IPS-NIHi7 (cell line): ENCODE measurements at regions not wholly inside any gene's neighbourhood (a gene's known extent, or its start where the extent isn't known, plus 50 kb on each side); places are given as distances from the start of the nearest gene placed in this dataset.
"Not testable (repeated sequence)": the region's sequence is repeated elsewhere in the genome, so short reads cannot be mapped to it uniquely, and the experiment has no call there.

Experiments
- DNase-seq: peaks from one replicate; pipeline ENCODE4 v3.0.0; 2012; ENCODE audit warnings: mixed read lengths; ENCODE audit errors: extremely low spot score

- no peak for DNase-seq
Observed at GRCh38 chr2:40043641-40044040, 264.6 kb upstream of the THUMPD2 start.

- DNase-seq: no peak
Observed at GRCh38 chr2:40043191-40043590, 264.1 kb upstream of the THUMPD2 start.

DNA sequence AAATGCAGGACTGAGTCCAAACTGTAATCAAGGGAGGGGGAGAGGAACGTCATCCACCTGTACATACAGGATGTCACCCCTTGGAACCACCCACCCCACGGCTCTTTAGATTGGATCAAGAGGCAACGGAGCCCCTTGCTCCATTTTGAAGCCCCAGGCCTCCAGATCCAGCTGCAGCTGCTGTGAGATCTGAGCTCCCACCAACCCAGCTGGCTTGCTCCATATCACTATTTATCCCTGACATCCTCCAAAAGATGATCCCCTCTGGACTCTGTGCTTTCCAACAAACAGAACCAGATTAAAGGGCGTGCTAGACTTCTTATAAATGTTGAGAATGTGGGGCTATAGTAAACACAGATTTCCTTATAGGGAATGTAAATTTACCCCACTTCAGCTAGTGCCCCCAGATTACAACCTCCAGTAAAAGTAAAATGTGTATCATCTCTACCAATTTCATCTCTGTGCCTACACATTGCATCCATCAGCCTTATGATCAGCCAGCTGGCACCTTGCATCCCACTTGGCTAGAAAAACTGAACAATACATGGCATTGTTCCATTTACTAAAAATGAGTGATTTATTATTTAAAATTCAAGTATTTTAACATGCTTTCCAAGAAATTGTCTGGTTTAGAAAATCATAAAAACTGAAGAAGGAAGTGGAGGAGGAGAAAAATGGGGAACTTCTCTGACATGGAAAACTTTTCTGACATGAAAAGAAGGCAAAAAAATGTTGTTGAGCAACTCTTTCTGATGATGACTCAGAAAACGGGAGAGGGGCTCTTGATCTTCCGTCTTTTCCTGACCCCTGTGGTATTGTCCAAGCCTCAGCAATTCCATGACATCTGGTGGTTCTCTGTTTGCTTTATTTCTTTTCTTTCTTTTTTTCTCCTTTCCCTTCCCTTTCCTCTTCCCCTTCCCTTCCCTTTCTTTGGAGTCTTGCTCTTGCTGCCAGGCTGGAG is 262.6 kb upstream of the THUMPD2 start:
- DNase-seq: no peak

GRCh38 chr2:40039549-40039948 is 260.5 kb upstream of the THUMPD2 start:
- no peak for DNase-seq

DNA sequence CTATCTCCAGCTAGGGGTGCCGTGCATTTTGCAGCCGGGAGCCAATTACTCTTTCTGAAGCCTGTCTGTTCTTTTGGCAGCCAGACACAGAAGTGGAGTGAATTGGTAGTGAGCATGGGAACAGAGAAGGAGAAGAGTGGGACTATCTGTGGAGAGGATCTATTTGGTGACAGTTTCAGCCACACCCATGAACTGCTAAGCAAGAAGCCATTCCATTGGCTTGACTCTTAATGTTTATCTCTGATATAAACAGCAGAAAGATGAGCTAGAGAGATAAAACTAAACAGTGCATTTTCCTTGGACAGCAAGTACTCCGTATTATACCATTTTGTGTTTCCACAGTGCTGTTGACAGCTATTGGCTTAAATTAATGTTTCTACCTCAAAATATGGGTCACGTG is 259.6 kb upstream of the THUMPD2 start:
- no peak for DNase-seq

DNA sequence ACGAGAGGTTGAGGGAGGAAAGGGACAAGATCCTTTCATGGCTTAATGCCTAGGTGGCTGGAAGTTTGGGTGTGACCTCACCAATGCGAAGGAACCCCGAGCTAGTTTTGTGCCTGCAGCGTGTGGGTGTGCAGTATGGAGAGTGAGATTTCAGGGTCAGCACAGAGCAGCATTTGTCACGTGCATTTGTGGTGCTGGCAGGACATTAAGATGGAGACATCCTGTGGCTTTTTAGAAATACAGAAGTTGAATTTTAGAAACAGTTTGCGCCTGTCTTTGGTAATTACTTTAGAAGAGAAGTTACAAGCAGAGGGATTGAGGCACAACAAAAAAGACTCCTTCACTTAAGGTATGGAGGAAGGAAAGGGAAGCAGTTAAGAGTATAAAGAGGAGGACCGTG is 258.2 kb upstream of the THUMPD2 start:
- DNase-seq: no peak

DNA sequence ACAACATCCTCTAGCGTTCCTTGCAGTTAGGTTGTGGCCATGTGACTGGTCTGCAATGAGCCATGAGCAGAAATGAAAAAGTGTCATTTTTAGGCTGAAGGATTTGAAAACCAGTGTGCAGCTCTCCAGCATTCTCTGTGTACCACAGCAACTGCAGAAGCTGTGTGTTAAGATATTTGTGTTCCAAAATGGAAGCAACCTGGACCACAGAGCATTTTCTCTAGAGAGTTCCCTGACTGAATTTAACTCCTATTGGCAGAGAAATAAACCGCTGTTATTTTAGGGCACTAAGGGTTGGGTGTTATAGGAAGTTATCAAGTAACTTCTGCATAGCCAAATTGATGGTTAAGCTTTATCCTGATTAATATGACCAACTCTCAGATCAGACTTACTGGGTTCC is 257.2 kb upstream of the THUMPD2 start:
- no peak for DNase-seq

- DNase-seq: no peak
Observed at GRCh38 chr2:40034801-40035200, 255.7 kb upstream of the THUMPD2 start.

DNA sequence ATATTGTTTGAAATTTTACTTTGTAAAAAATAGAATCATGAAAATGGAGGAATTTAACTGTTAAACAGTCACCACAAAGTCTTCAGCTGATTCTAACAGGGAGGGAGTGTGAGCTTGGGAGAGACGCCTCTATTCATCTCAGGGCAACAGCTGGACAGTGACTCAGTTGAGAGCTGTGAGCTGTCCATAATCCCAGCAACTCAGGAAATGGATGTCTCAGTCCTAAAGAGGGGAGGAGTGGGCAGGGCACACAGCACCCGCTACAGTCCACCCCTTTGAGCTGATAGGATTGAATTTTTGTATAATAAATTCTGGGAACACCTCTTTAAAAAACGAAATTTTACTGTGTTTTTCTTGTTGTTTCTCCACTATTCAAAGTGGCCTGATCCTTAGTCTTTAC is 255.1 kb upstream of the THUMPD2 start:
- DNase-seq: no peak

DNA sequence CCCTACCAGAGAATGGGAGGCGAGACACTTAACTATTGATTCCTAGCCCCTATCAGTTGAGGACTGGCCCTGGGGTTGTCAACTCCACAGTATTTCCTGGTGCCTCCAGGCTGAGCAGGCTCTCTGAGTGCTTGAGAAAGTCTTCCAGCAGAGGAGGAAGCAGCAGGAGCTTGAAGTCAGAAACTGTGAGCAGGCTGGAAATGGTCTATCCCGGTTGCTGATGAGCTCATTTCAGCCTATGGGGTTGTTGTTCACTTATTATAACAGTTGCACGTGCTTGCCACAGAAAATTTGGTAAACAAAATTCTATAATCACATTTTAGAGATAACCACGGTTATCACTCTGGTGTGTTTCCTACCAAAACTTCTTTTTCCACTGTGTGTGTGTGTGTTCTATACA is 254.7 kb upstream of the THUMPD2 start:
- no peak for DNase-seq

- DNase-seq: no peak
Observed at GRCh38 chr2:40032650-40033319, 253.7 kb upstream of the THUMPD2 start.

DNA sequence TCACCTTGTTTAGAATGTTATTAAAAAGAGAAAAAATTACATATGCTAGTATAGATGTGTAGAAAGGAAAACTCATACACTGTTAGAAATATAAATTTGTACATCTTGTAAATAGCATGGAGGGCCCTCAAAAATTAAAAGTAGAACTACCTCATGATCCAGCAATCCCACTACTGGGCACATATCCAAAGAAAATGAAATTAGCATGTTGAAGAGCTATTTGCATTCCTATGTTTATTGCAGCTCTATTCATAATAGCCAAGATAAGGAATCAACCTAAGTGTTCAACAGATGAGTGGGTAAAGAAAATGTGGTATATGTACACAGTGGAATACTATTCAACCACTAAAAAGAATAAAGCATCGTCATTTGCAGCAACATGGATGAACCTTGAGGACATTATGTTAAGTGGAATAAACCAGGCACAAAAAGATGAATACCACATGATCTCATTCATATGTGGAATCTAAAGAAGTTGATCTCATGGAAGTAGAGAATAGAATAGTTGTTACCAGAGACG is 251.5 kb upstream of the THUMPD2 start:
- no peak for DNase-seq

DNA sequence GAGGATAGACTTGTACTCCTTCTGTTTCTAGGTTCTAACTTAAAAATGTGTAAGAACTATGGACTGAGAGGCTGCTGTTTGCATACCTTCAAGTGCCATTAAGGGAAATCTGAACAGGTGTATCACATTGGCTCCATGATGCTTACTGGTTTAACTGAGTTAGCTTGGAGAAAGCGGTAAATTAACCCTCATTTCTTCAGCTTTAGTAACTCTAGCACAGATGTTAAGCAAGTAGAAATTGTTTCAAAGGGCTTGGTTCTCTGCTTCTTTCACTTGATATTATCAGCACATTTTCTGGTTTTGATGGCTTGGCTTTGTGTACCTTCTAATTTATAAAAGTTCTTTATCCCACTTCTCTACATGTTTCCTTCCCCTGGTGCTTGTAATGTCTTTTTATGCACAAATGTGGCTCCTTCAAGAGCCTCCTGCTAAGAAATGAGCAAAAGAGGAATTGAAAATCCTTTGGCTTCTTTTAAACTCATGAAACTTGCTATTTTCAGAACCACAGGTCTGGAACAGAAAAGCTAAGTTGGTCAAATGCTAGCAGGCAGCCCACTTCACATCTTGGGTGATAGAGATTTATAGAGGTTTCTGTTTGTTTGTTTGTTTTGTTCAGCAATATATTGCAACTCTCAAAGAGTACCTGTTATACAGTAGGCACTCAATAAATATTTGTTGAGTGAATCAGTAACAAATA is 249.9 kb upstream of the THUMPD2 start:
- DNase-seq: no peak

DNA sequence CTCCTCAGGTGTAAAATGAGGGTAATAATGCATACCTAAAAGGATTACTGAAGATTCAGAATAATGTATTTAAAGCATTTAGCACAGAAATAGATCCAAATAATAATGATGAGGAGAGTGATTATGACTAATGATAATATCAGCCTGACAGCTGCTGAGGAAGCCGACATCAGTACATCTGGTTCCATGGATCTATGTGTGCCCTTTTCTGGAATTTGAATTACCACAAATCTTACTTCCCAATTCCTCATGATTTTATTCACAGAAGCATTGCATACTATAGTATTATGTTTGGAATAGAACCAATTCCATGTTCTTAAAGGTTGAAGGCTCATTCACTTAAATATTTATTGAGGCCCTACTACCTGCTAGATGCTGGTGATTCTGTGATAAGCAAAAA is 248.9 kb upstream of the THUMPD2 start:
- DNase-seq: no peak

DNA sequence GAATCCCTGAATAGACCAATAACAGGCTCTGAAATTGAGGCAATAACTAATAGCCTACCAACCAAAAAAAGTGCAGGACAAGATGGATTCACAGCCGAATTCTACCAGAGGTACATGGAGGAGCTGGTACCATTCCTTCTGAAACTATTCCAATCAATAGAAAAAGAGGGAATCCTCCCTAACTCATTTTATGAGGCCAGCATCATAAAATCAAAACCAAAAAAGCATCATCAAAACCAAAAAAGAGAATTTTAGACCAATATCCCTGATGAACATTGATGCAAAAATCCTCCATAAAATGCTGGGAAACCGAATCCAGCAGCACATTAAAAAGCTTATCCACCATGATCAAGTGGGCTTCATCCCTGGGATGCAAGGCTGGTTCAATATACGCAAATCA is 246.2 kb upstream of the THUMPD2 start:
- not testable (repeated sequence) for DNase-seq

GRCh38 chr2:40020997-40021396 is 241.9 kb upstream of the THUMPD2 start:
- DNase-seq: no peak

GRCh38 chr2:40016151-40016885 is 237.3 kb upstream of the THUMPD2 start:
- DNase-seq: no peak

DNA sequence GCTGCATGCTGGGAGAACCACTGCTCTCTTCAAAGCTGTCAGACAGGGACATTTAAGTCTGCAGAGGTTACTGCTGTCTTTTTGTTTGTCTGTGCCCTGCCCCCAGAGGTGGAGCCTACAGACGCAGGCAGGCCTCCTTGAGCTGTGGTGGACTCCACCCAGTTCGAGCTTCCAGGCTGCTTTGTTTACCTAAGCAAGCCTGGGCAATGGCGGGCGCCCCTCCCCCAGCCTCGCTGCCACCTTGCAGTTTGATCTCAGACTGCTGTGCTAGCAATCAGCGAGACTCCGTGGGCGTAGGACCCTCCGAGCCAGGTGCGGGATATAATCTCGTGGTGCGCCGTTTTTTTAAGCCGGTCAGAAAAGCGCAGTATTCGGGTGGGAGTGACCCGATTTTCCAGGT is 234.9 kb upstream of the THUMPD2 start:
- DNase-seq: not testable (repeated sequence)

GRCh38 chr2:40004336-40004735 is 225.3 kb upstream of the THUMPD2 start:
- no peak for DNase-seq

DNA sequence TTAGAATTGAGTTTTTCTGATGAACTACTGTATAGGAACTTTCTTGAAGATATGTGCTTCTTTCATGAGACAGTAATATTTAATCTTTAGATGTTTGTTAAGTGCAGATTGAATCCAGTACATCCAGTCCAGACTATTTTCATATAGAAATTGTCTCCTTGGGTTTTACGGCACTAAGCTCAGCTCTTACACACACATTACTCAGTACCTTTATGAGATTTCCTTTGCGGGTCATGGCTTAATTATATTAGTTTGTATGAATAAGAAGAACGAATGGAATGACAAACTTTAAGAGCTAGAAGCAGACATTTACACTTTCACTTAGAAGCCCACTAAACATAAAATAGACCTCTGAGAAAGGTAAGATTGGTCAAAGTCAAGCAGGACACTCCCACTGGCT is 223.3 kb upstream of the THUMPD2 start:
- no peak for DNase-seq

DNA sequence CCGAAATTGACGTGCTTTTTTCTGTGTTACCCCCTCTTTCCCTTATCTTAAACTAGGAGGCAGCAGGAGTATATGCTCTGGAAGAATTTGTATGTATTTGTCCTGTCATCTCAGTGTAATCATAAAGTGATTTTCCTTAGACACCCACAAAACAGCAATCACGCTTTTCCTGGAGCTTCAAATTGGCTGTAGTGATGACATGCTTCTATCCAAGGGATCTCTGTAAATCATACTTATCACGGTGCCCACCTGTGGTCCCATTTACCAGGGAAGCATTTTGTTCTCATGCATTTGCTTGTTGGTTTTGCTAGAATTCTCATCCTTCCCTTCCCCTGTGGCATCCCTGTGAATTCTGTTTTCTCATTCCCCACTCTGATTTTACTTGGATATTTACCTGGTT is 220.8 kb upstream of the THUMPD2 start:
- DNase-seq: no peak

DNA sequence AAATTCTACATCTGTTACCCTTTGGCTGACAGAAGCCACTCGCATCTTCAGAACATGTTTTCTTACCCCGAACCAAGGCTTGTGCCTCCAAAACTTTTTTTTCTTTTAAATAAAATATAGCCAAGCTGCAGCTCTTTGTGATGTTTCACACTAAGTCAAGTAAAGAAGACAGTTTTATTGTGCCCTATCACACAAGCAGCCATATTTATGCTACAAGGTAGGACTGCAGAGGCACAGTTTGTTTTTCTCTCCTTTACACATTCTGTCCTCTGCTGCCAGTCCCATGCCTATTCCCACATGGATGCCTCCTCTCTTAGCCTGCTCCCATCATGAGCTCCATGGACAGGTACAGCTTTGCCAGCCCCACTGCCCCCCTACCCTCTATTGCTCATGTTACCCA is 219.6 kb upstream of the THUMPD2 start:
- no peak for DNase-seq
